Head of caudate nucleus (tissue), 42 donors: ENCODE measurements at regions not wholly inside any gene's neighbourhood (a gene's known extent, or its start where the extent isn't known, plus 50 kb on each side); places are given as distances from the start of the nearest gene placed in this dataset.

Experiments
- DNase-seq, 42 donors: peaks; one replicate each; pipeline versions ENCODE4 v3.0.0 to v3.0.0-alpha.2; 2020 to 2021; ENCODE audit warnings: mixed read lengths in 7 of 42
- intact Hi-C: fragments of 100-400 bp; cut with DNase I; formaldehyde crosslinking; loops from one replicate; pipeline ENCODE4 v1.15.0; 2022

DNA sequence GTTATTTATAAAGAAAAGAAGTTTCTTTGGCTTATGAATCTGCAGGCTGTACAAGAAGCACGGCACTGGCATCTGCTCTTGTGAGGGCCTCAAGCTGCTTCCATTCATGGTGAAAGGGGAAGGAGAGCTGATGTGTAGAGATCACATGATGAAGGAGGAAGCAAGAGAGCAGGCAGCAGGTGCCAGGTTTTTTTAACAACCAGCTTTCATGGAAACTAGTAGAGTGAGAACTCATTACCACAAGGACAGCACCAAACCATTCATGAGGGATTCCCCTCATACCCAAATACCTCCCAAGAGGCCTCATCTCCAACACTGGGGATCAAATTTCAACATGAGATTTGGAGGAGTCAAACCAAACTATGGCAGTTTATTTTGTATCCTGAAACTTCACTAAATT is 85.8 kb upstream of the CAMK1G start:
- no peak for DNase-seq
- intact Hi-C loops: no loop called here

- intact Hi-C loops: no loop called here
- no peak for DNase-seq
These were observed 82.5 kb upstream of the CAMK1G start for GRCh38 chr1:209500993-209501392.

- no peak for DNase-seq
- intact Hi-C loops: no loop called here
These were observed 80.3 kb upstream of the CAMK1G start for GRCh38 chr1:209503196-209503595.

DNA sequence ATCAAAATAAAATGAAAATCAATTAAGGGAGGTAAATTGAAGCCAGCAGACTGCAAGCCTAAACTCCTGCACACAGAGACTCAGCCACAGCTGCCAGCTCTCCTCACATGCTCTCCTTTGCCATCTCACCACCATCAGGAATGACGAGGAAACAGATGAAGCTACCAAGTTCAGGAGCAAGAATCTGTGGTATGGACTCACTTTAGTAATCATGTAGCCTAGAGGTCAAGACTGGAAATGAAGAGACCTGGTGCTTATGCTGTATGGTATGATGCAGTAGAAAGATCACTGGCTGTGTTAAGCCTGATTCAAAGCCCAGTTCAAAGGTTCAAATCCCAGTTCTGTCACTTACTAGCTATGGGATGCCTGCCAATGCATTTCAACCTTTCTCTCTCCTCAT is 78.9 kb upstream of the CAMK1G start:
- no peak for DNase-seq
- intact Hi-C loops: no loop called here

DNA sequence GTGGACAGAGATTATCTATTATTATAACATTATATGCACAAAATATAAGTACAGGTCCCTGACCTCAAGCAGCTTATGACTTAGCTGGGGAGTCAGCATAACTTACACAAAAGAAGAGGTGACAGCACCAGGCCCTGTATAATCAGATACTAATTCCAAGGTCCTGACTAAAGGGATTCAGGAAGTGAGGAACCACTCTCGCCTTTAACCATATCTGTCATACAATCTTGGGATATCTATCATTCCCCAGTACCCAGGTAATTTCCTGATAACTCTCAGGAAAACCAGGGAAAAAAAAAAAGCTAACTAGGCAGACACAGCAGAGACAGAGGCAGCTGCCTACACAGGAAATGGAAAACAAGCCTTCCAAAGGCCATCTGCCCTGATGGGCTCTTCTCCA is 78.5 kb upstream of the CAMK1G start:
- intact Hi-C loops: no loop called here
- DNase-seq: no peak

GRCh38 chr1:209506101-209506500 is 77.4 kb upstream of the CAMK1G start:
- DNase-seq: no peak
- intact Hi-C loops: no loop called here

GRCh38 chr1:209509039-209509438 is 74.5 kb upstream of the CAMK1G start:
- no peak for DNase-seq
- intact Hi-C loops: no loop called here

GRCh38 chr1:209510063-209510462 is 73.5 kb upstream of the CAMK1G start:
- DNase-seq: no peak
- intact Hi-C loops: no loop called here

DNA sequence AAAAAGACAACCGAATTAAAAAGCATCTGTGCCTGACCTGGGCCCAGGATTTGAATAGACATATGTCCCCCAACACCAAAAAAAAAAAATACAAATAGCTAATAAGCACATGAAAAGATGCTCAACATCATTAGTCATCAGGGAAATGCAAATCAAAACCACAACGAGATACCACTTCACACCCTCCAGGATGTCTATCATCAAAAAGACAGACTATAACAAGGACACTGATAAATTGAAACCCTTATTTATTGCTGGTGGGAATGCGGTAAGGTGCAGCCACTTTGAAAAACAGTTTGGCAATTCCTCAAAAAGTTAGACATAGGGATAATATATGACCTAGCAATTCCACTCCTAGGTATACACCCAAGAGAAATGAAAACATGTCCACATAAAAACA is 72.3 kb upstream of the CAMK1G start:
- no peak for DNase-seq

GRCh38 chr1:209512821-209513220 is 70.7 kb upstream of the CAMK1G start:
- intact Hi-C loops: no loop called here
- no peak for DNase-seq

More for the DNA sequence above, 72.3 kb upstream of the CAMK1G start:
- intact Hi-C loops: no loop called here

GRCh38 chr1:209513226-209513625 is 70.3 kb upstream of the CAMK1G start:
- DNase-seq: peak in 4 of 42 donors; percentile 4 to 41 (median 10)
- intact Hi-C loops: no loop called here

- intact Hi-C loops: no loop called here
- DNase-seq: no peak
These were observed 66.5 kb upstream of the CAMK1G start for GRCh38 chr1:209516771-209517680.

GRCh38 chr1:209517681-209518050 is 65.8 kb upstream of the CAMK1G start:
- DNase-seq: no peak
- intact Hi-C loops: no loop called here

GRCh38 chr1:209519786-209520185 is 63.7 kb upstream of the CAMK1G start:
- intact Hi-C loops: no loop called here
- DNase-seq: no peak

DNA sequence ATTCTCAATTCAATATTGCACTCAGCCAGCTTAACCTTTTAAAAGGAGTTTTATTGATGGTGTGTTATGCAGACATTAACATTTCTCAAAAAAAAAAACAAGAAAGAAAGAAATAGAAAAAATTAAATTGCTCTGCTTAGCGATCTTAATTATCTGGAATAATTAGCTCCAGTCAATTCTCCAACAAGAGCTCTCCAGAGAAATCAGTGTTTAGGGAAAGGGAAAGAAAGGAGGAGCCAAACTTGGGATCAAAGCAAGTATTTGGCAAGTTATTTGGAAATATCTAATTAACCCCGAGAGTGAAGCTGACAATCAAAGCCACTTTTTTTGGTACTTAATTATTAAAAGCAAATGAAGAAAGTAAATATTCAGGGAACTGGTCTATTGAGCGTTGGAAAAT is 60.7 kb upstream of the CAMK1G start:
- intact Hi-C loops: no loop called here
- no peak for DNase-seq

DNA sequence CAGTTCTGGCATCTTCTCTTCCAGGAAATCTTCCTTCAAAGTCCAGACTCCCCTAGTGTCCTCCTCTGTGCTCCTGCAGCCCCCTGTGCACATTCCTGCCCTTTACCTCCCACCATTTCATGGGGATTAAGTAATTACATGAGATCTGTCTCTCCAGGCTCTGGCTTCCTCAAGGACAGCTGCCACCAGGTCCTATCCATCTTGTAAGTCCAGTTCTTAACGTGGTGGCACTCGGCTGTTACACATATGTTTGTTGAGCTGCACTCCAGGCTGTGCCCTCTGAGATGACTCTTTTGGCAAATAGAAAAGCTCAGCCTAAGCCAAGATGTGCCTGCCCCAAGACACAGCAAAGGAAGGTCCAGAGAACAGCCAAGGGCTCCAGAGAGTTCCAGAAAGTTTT is 57.4 kb upstream of the CAMK1G start:
- intact Hi-C loops: no loop called here
- no peak for DNase-seq

DNA sequence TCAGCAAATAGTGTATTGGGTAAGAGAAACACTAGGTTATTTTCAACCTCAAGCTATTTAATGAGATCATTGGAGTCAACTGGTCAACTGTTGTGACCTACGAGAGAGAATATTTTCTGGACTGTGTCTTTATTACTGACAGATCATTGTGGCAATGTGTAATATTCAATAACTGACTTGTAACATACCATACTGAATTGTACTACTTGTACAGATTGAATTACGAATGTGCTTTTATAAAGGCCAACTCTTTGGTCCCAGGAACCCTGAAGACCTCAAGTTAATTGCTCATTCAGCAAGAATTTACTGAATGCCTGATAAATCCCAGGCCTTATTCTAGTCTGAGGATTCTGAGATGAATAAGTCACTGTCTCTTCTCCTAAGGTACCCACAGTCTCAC is 56.1 kb upstream of the CAMK1G start:
- intact Hi-C loops: no loop called here
- DNase-seq: no peak

- DNase-seq: no peak
- intact Hi-C loops: no loop called here
These were observed 55.4 kb upstream of the CAMK1G start for GRCh38 chr1:209527993-209528717.

- DNase-seq: no peak
- intact Hi-C loops: no loop called here
These were observed 54.3 kb upstream of the CAMK1G start for GRCh38 chr1:209529233-209529632.

DNA sequence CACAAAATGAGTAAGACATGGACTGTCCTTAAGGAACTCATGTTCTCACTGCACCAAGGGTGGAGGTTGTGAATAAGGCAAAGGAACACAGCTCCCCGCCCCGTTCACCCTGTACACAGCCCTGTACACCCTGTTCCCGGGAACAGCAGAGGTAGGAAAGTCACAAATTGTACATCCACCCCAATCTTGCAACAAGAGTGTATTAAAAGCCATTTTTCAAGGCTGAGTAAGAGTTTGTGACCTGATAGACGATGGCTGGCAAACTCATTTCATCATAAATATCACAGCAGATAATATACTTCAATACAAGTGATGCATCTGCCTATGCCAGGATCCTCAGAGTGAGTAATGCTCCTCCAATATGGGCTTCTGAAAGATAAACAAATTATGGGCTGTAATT is 52.5 kb upstream of the CAMK1G start:
- peak in 2 of 42 donors; percentile 36 to 51 for DNase-seq
- intact Hi-C loops: no loop called here

DNA sequence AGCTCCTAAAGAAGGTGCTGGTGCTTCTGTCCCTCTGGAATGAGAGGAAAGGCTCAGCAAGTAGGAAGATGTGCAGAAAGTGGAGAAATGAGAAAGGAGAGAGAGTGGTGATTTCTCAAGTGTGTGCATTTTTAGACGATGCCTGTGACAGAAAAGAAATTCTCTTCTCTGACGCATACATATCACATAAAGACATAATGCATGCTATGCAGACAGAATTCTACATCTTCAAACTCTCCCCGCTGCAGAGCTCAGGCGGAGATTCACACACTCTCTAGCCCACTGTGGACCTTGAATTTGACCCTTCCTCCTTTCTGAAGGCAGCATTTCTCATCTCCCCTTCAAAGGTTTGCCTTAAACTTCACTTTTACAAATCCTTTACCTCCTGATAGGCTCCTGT is 52.0 kb upstream of the CAMK1G start:
- DNase-seq: no peak
- intact Hi-C loops: no loop called here
